ENCODE measurements at regions not wholly inside any gene's neighbourhood (a gene's known extent, or its start where the extent isn't known, plus 50 kb on each side); places are given as distances from the start of the nearest gene placed in this dataset.

DNA sequence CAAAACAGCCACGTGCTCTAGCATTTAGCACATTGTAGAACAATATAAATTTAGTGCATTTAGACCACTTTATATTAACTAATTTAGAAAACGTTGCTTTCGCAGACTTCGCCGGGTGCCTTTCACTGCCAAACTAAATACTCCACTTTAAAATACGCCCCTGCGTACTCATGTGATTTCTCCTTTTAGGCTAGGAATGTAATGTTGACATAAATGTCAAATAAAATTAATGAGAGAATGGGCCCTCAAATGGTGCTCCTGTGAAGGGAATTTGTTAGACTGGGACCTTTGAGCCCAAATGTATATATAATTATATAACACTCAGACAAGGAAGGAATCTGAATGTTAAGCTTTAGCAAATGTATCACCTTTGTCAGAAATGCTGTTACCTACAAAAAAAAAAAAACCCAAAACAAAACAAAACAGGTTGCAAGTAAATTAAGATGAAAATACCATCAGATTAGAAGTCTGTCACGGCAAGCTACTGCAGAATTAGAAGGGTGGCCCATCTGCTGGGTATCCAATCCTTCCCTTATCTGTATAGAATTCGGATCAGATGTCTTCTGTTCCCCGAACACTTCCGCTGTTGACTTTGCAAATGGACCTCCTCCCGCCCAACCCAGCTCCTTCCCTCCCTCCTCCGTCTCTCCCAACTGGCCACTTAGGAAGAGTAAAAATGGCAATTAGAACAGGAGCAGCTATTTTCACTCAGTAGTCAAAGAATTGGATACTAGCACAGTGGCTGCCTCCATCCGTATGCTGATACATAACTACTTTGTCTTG lies 159.3 kb upstream of the FOXN3 start:
- DNase-seq (ENCODE audit: extremely low spot score in 2 of 2): peak in 1 of 2 donors; percentile 16
- intact Hi-C loops (cut with DNase I): no loop called here
- Histone ChIP-seq H3K4me3 (no peak overlapping the region), H3K36me3 (no peaks in the 10 kb centered on the region), H3K27ac (no peak overlapping the region), H3K27me3 (no peaks in the 10 kb centered on the region), H3K9me3 (no peaks in the 10 kb centered on the region), H3K4me1 (peaks cover 6% of the 10 kb centered on the region)
- TF ChIP-seq POLR2A (IDR thresholded peaks at IDR 0.05) (no peak), CTCF (IDR thresholded peaks at IDR 0.05) (no peak), POLR2AphosphoS5 (IDR thresholded peaks at IDR 0.05; ENCODE audit: insufficient read depth in 1 of 2, low read depth in 1 of 2) (no peak)

GRCh38 chr14:89575386-89576061 lies 158.5 kb upstream of the FOXN3 start:
- peak in 1 of 2 donors; percentile 62 for DNase-seq (ENCODE audit: extremely low spot score in 2 of 2)
- Histone ChIP-seq H3K4me1 (peaks cover 6% of the 10 kb centered on the region), H3K27me3 (no peaks in the 10 kb centered on the region), H3K4me3 (no peak overlapping the region), H3K27ac (no peak overlapping the region), H3K9me3 (no peaks in the 10 kb centered on the region), H3K36me3 (no peaks in the 10 kb centered on the region)
- intact Hi-C loops (cut with DNase I): no loop called here
- TF ChIP-seq POLR2AphosphoS5 (IDR thresholded peaks at IDR 0.05; ENCODE audit: insufficient read depth in 1 of 2, low read depth in 1 of 2): no peak
- TF ChIP-seq CTCF (IDR thresholded peaks at IDR 0.05): no peak
- no peak for TF ChIP-seq POLR2A (IDR thresholded peaks at IDR 0.05)

GRCh38 chr14:89574420-89574819 lies 157.4 kb upstream of the FOXN3 start:
- H3K9me3 ChIP-seq: no peaks in the 10 kb centered on the region
- no peaks in the 10 kb centered on the region for H3K36me3 ChIP-seq
- H3K27ac ChIP-seq: no peak overlapping the region
- intact Hi-C loops (cut with DNase I): no loop called here
- no peak for DNase-seq (ENCODE audit: extremely low spot score in 2 of 2)
- H3K27me3 ChIP-seq: no peaks in the 10 kb centered on the region
- H3K4me1 ChIP-seq: peaks cover 6% of the 10 kb centered on the region
- no peak overlapping the region for H3K4me3 ChIP-seq
- TF ChIP-seq CTCF (IDR thresholded peaks at IDR 0.05) (no peak), POLR2A (IDR thresholded peaks at IDR 0.05) (no peak), POLR2AphosphoS5 (IDR thresholded peaks at IDR 0.05; ENCODE audit: insufficient read depth in 1 of 2, low read depth in 1 of 2) (no peak)

- no peak overlapping the region for H3K4me3 ChIP-seq
- TF ChIP-seq CTCF (IDR thresholded peaks at IDR 0.05) (no peak), POLR2A (IDR thresholded peaks at IDR 0.05) (no peak), POLR2AphosphoS5 (IDR thresholded peaks at IDR 0.05; ENCODE audit: insufficient read depth in 1 of 2, low read depth in 1 of 2) (no peak)
- no peak overlapping the region for H3K27ac ChIP-seq
- intact Hi-C loops (cut with DNase I): no loop called here
- peaks cover 6% of the 10 kb centered on the region for H3K4me1 ChIP-seq
- H3K36me3 ChIP-seq: no peaks in the 10 kb centered on the region
- no peaks in the 10 kb centered on the region for H3K9me3 ChIP-seq
- no peaks in the 10 kb centered on the region for H3K27me3 ChIP-seq
- no peak for DNase-seq (ENCODE audit: extremely low spot score in 2 of 2)
Measured at GRCh38 chr14:89573399-89573657, 156.3 kb upstream of the FOXN3 start.

All from vagina (tissue), 2 donors.